NAMALWA (cell line): ENCODE measurements at regions not wholly inside any gene's neighbourhood (a gene's known extent, or its start where the extent isn't known, plus 50 kb on each side); places are given as distances from the start of the nearest gene placed in this dataset.

Experiments
- DNase-seq: peaks from one replicate; pipeline ENCODE4 v3.0.0-alpha.2; 2015; ENCODE audit warnings: low spot score

DNA sequence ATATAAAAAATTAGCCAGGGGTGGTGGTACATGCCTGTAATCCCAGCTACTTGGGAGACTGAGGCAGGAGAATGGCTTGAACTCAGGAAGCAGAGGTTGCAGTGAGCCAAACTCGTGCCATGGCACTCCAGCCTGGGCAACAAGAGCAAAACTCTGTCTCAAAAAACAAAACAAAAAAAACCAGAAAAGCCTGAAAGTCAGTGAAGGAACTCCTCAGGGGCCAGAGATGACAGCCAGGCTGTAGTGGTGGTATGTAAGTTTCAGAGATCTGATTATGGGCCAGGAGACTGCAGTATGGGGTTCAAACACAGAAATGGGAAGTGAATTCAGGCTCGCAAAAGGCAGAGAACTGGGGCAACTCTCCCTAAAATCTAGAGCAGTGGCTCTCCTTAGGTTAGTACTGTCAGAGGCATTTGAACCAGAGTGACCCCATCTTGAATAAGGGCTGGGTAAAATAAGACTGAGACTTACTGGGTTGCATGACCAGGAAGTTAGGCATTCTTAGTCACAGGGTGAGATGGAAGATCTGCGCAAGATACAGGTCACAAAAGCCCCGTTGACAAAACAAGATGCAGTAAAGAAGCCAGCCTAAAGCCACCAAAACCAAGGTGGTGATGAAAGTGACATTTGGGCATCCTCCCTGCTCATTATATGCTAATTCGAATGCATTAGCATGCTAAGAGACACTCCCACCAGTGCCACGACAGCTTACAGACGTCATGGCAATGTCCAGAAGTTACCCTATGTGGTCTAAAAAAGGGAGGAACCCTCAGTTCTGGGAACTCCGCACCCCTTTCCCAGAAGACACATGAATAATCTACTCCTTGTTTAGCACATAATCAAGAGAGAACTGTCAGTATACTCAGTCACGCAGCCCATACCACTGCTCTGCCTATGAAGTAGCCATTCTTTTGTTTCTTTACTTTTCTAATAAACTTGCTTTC lies 120.2 kb upstream of the XYLT1 start:
- DNase-seq = no peak

DNA sequence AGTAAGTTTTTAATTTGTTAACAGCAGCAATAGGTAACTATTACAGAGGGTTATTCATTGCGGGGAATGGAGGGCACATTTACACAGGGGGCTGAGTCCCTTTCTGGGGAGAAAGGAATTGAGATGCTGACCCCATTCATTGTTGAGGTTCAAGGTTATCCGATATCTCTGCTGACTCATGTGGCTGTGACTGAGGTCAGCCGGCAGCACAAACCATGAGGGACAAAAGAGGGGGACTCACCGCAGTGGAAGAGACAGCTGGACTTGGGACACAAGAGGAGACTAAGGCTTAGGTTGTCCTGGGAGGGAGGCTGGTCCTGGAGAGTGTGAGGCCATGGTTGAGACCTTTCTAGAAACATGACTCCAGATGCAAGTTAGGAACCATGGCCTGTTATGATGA lies 119.1 kb upstream of the XYLT1 start:
- no peak for DNase-seq

DNA sequence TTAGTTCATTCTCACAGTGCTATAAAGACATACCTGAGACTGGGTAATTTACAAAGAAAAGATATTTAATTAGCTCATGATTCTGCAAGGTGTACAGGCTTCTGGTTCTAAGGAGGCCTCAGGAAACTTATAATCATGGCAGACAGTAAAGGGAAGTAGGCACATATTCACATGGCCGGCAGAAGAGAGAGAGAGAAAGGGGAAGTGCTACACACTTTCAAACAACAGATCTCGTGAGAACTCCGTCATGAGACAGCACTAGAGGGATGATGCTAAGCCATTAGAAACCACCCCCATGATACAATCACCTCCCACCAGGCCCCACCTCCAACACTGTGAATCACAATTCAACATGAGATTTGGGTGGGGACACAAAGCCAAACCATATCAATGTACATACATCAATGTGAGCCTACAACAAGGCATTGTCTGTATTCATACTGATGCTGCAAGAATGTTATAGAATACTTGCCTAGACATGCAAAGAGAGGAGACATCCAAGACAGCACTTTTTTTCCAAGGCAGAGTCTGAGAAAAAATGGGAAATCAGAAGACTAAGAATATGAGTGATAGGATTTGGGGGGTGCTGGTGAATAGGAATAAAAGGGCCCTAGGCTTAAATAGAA lies 114.8 kb upstream of the XYLT1 start:
- DNase-seq = peak; percentile 8

DNA sequence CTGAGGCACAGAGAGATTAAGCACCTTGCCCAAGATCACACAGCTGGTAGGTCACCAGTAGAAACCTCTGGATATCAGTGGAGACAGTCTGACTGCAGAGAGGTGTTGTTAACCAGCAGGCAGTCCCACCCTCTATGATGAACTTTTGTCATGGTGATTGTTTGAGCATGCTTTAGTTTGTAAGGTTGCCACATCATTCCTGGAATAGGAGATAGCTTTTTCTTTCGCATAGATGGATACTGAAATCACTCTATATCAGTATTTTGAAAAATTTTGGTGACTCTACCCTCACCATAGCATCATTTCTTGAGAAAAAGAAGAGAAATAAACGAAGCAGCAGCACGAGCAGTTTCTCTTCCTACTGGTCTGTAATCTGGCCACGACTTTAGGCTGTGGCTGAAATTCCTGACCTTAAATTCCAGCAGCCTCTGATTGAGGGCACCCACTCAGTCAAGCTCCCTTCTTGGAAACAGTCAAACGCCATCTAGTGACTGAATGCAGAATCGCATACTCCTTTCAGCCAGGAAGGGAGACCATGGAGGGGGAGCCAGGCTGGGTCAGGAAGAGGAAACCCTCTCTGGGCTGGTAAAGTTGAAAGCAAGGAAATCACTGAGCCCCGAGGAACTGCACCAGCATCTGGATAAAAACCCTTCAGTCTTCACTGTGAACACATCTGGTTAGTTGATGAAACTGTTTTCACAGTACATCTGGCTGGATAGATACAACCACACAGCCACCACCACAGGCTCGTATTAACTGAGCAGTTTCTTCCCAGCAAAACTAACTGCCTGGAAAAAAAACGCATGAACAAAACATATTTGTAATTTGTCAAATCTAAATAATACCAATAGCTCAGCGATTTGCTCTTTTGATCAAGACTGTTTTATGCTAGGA lies 108.5 kb upstream of the XYLT1 start:
- DNase-seq = peak; percentile 73

DNA sequence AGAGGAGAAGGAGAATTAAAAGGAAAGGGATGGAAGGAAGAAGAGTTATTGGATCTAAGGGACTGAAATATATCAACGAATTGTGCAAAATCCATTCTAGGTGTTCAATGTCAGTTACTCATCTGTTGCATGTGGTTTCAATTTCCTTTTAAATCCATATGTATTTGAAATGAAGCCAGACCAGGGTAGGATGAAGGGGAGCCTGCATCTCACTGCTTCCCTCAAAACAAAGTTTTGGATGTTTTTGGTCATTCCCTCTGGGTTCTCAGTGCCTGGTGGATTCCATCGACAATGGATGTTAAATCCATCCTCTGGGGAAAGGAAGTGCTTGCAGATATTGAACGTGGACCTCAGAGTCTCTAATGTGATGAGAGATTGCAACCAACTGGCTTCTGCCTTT lies 103.5 kb upstream of the XYLT1 start:
- DNase-seq = no peak

DNA sequence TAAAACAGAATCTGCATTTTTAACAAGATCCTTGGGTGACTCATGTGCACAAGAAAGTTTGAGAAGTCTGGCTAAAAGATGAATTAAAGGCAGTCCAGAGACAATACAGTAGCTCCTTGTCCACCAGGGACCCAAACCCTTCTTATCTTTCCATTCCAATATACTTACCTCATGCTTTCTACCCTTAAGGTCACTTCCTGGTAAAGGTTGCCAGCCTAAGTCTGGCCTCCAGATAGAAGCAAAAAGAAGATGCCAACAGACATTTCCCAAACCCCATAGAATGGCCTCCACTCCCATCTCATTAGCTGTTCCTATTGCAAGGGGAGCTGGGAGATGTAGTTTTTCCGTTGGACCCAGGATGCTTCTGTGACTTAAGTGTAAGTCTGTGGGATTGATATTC lies 101.4 kb upstream of the XYLT1 start:
- DNase-seq = no peak

DNA sequence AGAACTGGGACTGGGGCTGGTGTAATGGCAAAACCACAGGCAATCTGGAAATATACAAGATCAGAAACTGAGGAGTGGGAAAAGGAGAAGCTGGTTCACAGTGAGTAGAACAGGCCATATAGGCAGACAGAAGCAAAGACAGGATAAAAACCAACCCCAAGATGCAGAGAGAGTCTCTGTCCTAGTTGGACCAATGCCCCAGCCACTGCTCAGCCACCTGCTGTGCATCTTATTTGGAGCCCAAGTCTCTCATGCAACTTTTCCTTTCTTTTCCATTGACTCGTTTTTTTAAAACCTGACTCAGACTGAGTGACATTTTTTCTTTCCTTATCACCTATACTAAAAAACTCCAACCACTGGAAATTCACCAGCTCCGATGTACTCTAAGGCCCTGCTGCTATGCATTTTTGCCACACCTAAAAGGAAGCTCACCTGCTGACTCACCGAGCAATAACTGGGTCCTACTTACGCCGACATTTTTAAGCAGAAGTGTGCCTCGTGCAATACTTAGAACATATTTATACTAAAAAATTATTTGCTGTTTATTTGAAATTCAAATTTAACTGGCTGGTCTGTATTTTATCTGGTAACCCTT lies 100.8 kb upstream of the XYLT1 start:
- DNase-seq = no peak

DNA sequence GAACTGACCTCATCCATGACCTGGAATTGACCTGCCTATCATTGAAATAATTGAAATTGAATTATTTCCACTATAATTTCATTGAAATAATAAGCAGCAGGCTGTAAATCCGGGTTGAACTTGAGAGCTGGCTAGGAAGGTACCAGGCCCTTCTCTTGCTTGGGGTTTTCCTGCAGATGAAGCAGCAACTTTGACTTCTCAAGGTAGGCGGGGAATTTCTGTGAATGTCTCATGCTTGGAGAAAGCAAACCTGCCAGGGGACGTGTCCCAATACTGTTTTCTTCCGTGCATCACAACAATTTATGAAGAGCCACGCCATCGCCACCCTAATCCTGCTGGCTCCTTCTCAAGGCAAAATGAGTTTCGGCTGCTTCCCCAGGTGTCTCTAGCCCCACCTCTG lies 97.5 kb upstream of the XYLT1 start:
- no peak for DNase-seq

DNA sequence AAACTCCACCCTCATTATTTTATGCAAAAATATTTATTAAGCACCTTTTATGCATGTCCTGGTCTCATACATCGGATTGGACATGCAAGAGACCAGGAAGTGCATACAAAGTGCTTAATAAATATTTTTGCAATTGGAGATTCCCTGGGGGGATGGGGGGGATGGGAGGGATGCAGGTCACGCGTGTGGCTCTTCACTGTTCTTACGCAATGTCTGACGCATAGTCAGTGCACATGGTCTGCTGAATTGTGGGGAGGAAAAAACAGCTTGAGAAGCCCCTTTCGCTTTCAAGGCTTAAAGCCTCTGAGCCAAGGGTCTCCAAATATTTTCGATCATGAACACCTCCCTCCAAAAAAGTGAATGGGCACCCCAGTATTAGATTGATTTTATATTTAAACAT lies 96.7 kb upstream of the XYLT1 start:
- no peak for DNase-seq

DNA sequence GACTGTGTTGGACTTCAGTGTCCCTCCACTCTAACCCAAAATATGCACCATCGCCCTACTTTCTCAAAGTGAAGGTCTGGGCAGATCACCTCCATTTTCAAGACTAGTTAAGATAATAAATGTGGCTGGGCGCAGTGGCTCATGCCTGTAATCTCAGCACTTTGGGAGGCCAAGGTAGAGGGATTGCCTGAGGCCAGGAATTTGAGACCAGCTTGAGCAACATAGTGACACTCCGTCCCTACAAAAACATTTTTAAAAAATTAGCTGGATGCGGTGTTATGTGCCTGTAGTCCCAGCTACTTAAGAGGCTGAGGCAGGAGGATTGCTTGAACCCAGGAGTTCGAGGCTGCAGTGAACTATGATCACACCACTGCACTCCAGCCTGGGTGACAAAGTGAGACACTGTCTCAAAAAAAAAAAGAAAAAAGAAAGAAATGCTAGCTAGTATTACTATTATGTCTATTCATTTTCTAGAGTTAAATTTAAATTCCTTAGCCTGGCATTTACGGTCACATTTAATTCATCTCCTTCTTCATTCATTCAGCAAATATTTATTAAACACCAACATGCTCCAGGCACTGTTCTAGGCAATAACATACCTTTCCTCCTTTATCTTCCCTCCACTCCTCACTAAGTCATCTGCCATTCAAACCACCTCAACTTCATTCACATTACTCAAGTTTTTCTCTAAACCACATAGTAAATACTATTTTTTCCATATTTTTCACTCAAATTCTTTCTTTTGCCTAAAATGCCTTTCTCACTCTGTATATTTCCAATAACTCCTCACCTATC lies 96.1 kb upstream of the XYLT1 start:
- DNase-seq = no peak

DNA sequence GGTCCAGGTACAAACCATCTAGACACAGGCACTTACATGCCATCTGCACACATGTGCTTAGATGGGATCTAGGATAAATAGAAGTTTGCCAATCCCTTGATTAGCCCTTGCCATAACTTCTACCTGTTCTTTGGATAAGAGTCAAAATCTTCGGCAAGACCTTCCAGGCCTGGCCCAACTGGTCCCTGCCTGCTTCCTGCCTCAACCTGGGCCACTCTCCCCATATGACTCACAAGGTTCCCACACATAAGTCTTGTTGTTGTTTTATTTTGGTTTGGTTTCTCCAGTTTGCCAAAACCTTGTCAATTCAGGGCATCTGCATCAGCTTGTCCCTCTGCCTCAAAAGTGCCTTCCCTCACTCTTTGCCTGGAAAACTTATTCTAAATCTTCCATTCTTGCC lies 95.3 kb upstream of the XYLT1 start:
- DNase-seq = no peak

DNA sequence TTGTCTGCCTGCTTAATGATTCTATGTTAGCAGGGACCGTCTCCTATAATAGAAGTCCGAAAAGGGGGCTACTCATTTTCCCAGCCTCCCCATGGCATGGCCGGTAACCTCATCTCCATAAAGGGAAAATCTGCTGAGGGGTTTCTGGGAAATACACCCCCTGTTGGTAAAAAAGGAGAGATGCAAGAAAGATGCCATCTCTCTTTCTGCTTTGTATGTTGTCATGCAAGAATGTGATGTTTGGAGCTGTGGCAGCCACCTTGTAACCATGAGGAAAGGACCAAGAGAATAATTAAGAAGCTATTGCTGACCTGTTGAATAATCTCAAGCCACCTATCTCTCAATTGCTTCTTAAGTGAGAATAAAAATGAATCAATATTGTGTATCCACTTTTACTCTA lies 94.8 kb upstream of the XYLT1 start:
- peak; percentile 6 for DNase-seq

DNA sequence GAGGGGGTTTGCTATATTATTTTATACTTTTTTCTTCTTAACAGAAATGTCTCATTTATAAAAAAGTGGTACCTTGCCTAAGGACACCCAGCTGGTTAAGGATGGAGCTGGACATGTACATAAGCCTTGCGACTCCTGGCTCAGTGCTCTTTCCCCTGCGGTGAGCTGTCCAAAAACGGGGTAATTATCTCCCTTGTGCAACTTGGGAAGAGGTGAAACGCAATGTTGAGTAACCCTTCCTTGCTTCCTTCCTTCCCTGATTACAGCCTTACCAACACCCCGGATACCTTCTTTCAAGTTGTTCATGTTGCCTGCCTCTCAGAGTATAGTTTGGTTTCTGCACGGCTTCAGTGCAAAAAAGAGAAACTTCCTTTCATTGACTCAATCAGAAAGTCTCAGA lies 94.1 kb upstream of the XYLT1 start:
- no peak for DNase-seq

DNA sequence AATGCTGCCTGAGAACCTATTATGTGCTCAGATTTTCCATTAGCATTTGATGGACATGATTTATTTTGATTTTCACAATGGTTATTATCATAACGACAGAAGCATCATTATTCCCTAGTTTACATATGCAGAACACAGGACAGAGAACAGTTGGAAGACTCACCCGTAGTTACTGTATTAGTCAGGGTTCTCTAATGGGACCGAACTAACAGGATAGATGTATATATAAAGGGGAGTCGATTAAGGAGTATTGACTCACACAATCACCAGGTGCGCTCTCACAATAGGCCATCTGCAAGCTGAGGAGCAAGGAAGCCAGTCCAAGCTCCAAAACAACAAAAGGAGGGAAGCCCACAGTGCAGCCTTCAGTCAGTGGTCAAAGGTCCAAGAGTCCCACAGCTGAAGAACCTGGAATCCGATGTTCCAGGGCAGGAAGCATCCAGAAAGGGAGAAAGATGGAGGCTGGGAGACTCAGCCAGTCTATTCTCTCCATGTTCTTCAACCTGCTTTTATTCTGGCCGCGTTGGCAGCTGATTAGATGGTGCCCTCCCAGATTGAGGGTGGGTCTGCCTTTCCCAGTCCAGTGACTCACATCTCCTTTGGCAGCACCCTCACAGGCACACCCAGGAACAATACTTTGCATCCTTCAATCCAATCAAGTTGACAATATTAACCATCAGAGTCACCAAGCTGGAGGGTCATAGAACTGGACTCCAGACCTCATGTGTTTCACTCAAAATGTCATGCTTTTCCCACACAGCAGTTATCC lies 92.7 kb upstream of the XYLT1 start:
- DNase-seq = no peak

DNA sequence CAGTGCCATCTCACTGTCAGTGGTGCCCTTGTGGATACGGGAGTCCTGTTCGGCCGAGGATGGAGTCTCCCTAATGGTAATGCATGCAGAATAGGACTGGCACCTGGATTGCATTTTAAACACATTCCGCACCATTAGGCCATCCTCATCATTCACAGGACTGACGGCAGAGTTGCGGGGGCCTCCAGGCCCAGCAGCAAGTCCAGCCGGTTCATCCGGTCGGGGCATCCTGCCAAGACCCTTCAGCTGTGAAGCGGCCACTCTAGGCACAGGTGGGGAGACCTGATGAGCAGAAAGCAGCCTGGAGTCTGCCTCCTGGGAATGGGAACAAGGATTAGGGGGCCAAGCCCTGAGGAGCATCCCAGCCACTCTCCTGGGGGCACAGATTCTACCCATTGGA lies 90.3 kb upstream of the XYLT1 start:
- DNase-seq = no peak

DNA sequence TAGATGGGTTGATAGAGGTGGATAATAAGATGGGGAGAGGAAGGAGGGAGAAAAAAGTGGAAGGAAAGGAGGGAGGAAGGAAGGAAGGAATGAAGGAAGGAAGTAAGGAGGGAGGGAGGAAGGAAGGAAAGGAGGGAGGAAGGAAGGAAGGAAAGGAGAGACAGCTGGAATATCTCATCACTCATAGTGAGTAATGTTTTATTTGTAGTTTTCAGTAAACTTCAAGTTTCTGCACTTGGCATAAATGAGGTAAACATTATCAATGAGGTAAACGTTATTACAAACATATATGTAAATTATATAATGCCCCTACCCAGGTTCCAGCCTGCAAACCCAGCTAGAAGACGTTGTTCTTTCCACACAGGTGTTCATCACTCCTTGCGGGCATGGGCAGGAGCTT lies 89.8 kb upstream of the XYLT1 start:
- no peak for DNase-seq

DNA sequence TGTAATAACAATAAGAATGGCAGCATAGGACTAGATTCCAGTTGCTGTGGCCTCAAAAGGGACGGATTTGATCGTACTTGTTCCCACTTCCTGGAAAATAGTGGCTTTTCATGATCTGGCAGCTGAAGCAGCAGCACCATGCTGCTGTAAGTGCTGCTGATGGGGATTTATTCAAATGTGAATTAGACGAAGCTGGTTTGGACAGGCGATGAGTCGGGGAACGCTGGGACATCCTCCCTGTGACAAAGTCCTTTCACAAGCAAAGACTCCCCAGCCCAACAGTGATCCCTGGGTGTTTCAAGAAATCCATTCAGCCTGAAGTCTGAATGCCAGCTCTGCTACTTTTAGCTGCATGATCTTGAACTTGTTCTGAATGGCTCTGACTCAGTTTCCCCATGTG lies 88.6 kb upstream of the XYLT1 start:
- no peak for DNase-seq

DNA sequence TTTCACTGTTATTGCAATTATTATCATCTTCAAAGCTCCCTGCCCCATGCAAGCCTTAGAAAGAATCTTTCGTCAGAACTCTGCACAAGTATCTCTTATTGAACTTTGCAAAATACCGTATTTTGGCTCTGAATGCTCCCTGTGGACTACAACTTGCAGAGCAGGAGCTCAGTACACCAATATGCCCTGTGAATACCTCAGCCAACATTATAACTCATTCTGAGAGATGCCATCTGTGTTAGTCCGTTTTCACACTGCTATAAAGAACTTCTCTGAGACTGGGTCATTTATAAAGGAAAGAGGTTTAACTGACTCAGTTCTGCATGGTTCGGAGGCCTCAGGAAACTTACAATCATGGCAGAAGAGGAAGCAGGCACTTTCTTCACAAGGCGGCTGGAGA lies 87.2 kb upstream of the XYLT1 start:
- DNase-seq = no peak

DNA sequence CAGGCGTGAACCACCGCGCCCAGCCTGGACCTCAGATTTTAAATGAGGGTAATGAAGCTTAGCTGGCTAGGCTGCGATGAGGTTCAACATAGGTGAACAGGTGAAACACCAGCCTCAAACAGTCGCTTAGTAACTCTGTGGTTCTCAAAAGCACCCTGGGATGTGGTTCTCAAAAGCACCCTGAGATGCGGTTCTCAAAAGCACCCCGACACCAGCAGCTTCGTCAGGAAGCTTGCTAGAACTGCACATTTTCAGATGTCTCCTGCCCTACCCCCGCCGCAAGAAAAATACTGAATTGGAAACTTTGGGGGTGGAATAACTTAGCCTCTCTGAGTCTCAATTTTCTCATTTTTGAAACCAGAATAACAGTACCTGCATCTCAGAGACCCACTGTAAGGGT lies 86.7 kb upstream of the XYLT1 start:
- DNase-seq = no peak

DNA sequence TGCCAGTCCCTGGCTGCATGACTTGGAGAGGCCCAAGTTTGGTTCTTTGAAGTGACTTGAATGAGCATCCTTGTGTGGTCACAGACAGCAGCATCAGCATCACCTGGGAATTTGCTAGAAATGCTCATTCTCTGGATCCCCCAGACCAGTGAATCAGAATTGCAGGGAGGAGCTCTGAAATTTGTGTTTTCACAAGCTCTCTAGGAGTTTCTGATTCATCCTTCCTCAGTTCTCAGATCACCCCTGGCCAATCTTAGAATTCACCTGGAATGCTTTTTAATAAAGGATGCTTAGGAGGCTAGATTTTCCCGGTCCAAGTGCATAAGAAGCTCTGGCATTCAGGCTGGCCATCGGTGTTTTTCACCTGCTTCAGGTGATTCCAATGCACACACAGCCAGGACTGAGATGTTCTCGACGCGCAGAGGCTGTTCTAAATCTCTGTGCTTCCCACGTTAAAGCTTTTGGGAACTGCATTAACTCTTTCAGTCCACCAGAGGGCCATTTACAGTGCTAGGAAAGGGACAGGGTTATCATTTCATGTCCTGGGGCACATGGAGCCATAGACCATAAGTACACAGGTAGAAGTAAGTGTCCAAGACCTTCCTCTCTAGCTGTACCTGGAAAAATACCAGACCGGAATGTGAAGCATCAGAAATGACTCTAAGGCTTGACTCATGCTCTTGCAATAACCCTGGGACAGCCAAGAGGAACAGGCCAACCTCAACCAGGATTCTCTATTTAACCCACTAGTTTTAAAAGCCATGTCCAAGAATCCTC lies 85.7 kb upstream of the XYLT1 start:
- DNase-seq = peak; percentile 42
